Renal cortex interstitium (tissue), 11 donors: ENCODE measurements at regions not wholly inside any gene's neighbourhood (a gene's known extent, or its start where the extent isn't known, plus 50 kb on each side); places are given as distances from the start of the nearest gene placed in this dataset.

Source experiments
- DNase-seq, 11 donors: peaks; one replicate each; pipeline ENCODE4 v3.0.0-alpha.2; 2013; ENCODE audit warnings: low read depth in 9 of 11, low spot score in 4 of 11; ENCODE audit errors: extremely low read depth in 1 of 11

- no peak for DNase-seq
These were observed 1571.6 kb downstream of the AACS start for GRCh38 chr12:126636821-126637220.

- DNase-seq, result peak in 1 of 11 donors; percentile 0
These were observed 1579.2 kb downstream of the AACS start for GRCh38 chr12:126644236-126645020.

GRCh38 chr12:126648074-126648473 lies 1582.8 kb downstream of the AACS start:
- DNase-seq, result no peak

GRCh38 chr12:126651133-126651532 lies 1585.9 kb downstream of the AACS start:
- no peak for DNase-seq

GRCh38 chr12:126663304-126664094 lies 1598.3 kb downstream of the AACS start:
- no peak for DNase-seq

GRCh38 chr12:126667339-126667738 lies 1599.6 kb upstream of the TMEM132C start:
- DNase-seq, result no peak

- DNase-seq, result no peak
These were observed 1598.4 kb upstream of the TMEM132C start for GRCh38 chr12:126668538-126668937.

- no peak for DNase-seq
These were observed 1598.0 kb upstream of the TMEM132C start for GRCh38 chr12:126668961-126669360.

GRCh38 chr12:126676434-126676833 lies 1590.5 kb upstream of the TMEM132C start:
- DNase-seq, result no peak

- peak in 10 of 11 donors; percentile 1 to 29 (median 20) for DNase-seq
These were observed 1585.3 kb upstream of the TMEM132C start for GRCh38 chr12:126681676-126682075.

- DNase-seq, result no peak
These were observed 1582.3 kb upstream of the TMEM132C start for GRCh38 chr12:126684703-126685102.

GRCh38 chr12:126685636-126686035 lies 1581.3 kb upstream of the TMEM132C start:
- DNase-seq, result no peak

- DNase-seq, result no peak
These were observed 1578.4 kb upstream of the TMEM132C start for GRCh38 chr12:126688556-126688955.

- DNase-seq, result no peak
These were observed 1566.9 kb upstream of the TMEM132C start for GRCh38 chr12:126700096-126700495.

GRCh38 chr12:126704609-126705008 lies 1562.4 kb upstream of the TMEM132C start:
- no peak for DNase-seq

GRCh38 chr12:126706300-126706699 lies 1560.7 kb upstream of the TMEM132C start:
- no peak for DNase-seq

- DNase-seq, result no peak
These were observed 1558.5 kb upstream of the TMEM132C start for GRCh38 chr12:126708492-126708896.

- no peak for DNase-seq
These were observed 1548.6 kb upstream of the TMEM132C start for GRCh38 chr12:126718365-126718764.

- DNase-seq, result peak in 1 of 11 donors; percentile 3
These were observed 1546.9 kb upstream of the TMEM132C start for GRCh38 chr12:126719912-126720705.
